ENCODE measurements at regions not wholly inside any gene's neighbourhood (a gene's known extent, or its start where the extent isn't known, plus 50 kb on each side); places are given as distances from the start of the nearest gene placed in this dataset.

- no peaks in the 10 kb centered on the region for H3K9me3 ChIP-seq (ENCODE audit: control insufficient read depth, insufficient read depth, low read length)
- H3K27me3 ChIP-seq (ENCODE audit: control insufficient read depth, insufficient read depth, low read length), result no peaks in the 10 kb centered on the region
- 50% methylated on average over 6 of the region's 8 CpGs for WGBS (ENCODE audit: insufficient coverage)
- H3K4me1 ChIP-seq (ENCODE audit: control insufficient read depth, insufficient read depth, low read length), result no peaks in the 10 kb centered on the region
- no peak overlapping the region for H3K4me3 ChIP-seq (ENCODE audit: low read depth, low read length)
- no peak overlapping the region for H3K27ac ChIP-seq (ENCODE audit: low read depth, low read length)
- DNase-seq (ENCODE audit: low read depth in 4 of 6, low spot score in 6 of 6), result peak in 1 of 6 donors; percentile 8
- no peaks in the 10 kb centered on the region for H3K36me3 ChIP-seq (ENCODE audit: control insufficient read depth, insufficient read depth, low read length)
Measured at GRCh38 chr13:90427322-90428272, 919.9 kb upstream of the MIR17HG start.

GRCh38 chr13:90428522-90429210, 918.8 kb upstream of the MIR17HG start:
- WGBS (ENCODE audit: insufficient coverage), result 90% methylated on average over 6 of the region's 12 CpGs

GRCh38 chr13:90430127-90430526, 917.4 kb upstream of the MIR17HG start:
- WGBS (ENCODE audit: insufficient coverage), result no CpG with 5 or more reads among the region's 2 CpGs
- no peak for DNase-seq (ENCODE audit: low read depth in 4 of 6, low spot score in 6 of 6)
- no peaks in the 10 kb centered on the region for H3K36me3 ChIP-seq (ENCODE audit: control insufficient read depth, insufficient read depth, low read length)
- H3K27ac ChIP-seq (ENCODE audit: low read depth, low read length), result no peak overlapping the region
- H3K27me3 ChIP-seq (ENCODE audit: control insufficient read depth, insufficient read depth, low read length), result no peaks in the 10 kb centered on the region
- H3K9me3 ChIP-seq (ENCODE audit: control insufficient read depth, insufficient read depth, low read length), result no peaks in the 10 kb centered on the region
- no peak overlapping the region for H3K4me3 ChIP-seq (ENCODE audit: low read depth, low read length)
- no peaks in the 10 kb centered on the region for H3K4me1 ChIP-seq (ENCODE audit: control insufficient read depth, insufficient read depth, low read length)

More at GRCh38 chr13:90428522-90429210, 918.8 kb upstream of the MIR17HG start:
- H3K27me3 ChIP-seq (ENCODE audit: control insufficient read depth, insufficient read depth, low read length), result no peaks in the 10 kb centered on the region
- DNase-seq (ENCODE audit: low read depth in 4 of 6, low spot score in 6 of 6), result no peak
- H3K4me1 ChIP-seq (ENCODE audit: control insufficient read depth, insufficient read depth, low read length), result no peaks in the 10 kb centered on the region
- H3K27ac ChIP-seq (ENCODE audit: low read depth, low read length), result no peak overlapping the region
- H3K36me3 ChIP-seq (ENCODE audit: control insufficient read depth, insufficient read depth, low read length), result no peaks in the 10 kb centered on the region
- no peak overlapping the region for H3K4me3 ChIP-seq (ENCODE audit: low read depth, low read length)
- H3K9me3 ChIP-seq (ENCODE audit: control insufficient read depth, insufficient read depth, low read length), result no peaks in the 10 kb centered on the region

GRCh38 chr13:90436697-90437096, 910.8 kb upstream of the MIR17HG start:
- no peak for DNase-seq (ENCODE audit: low read depth in 4 of 6, low spot score in 6 of 6)
- no peak overlapping the region for H3K27ac ChIP-seq (ENCODE audit: low read depth, low read length)
- H3K36me3 ChIP-seq (ENCODE audit: control insufficient read depth, insufficient read depth, low read length), result no peaks in the 10 kb centered on the region
- no peaks in the 10 kb centered on the region for H3K9me3 ChIP-seq (ENCODE audit: control insufficient read depth, insufficient read depth, low read length)
- no peaks in the 10 kb centered on the region for H3K4me1 ChIP-seq (ENCODE audit: control insufficient read depth, insufficient read depth, low read length)
- H3K4me3 ChIP-seq (ENCODE audit: low read depth, low read length), result no peak overlapping the region
- no peaks in the 10 kb centered on the region for H3K27me3 ChIP-seq (ENCODE audit: control insufficient read depth, insufficient read depth, low read length)
- no CpG with 5 or more reads among the region's 4 CpGs for WGBS (ENCODE audit: insufficient coverage)

GRCh38 chr13:90438576-90438975, 908.9 kb upstream of the MIR17HG start:
- Histone ChIP-seq H3K36me3 (ENCODE audit: control insufficient read depth, insufficient read depth, low read length) (no peaks in the 10 kb centered on the region), H3K9me3 (ENCODE audit: control insufficient read depth, insufficient read depth, low read length) (no peaks in the 10 kb centered on the region), H3K27me3 (ENCODE audit: control insufficient read depth, insufficient read depth, low read length) (no peaks in the 10 kb centered on the region), H3K27ac (ENCODE audit: low read depth, low read length) (no peak overlapping the region), H3K4me3 (ENCODE audit: low read depth, low read length) (no peak overlapping the region), H3K4me1 (ENCODE audit: control insufficient read depth, insufficient read depth, low read length) (no peaks in the 10 kb centered on the region)
- no peak for DNase-seq (ENCODE audit: low read depth in 4 of 6, low spot score in 6 of 6)
- 80% methylated on average over 1 of the region's 3 CpGs for WGBS (ENCODE audit: insufficient coverage)

- Histone ChIP-seq H3K4me1 (ENCODE audit: control insufficient read depth, insufficient read depth, low read length) (no peaks in the 10 kb centered on the region), H3K27ac (ENCODE audit: low read depth, low read length) (no peak overlapping the region), H3K27me3 (ENCODE audit: control insufficient read depth, insufficient read depth, low read length) (no peaks in the 10 kb centered on the region), H3K36me3 (ENCODE audit: control insufficient read depth, insufficient read depth, low read length) (no peaks in the 10 kb centered on the region), H3K4me3 (ENCODE audit: low read depth, low read length) (no peak overlapping the region), H3K9me3 (ENCODE audit: control insufficient read depth, insufficient read depth, low read length) (no peaks in the 10 kb centered on the region)
- no peak for DNase-seq (ENCODE audit: low read depth in 4 of 6, low spot score in 6 of 6)
- WGBS (ENCODE audit: insufficient coverage), result no CpG with 5 or more reads among the region's 3 CpGs
Measured at GRCh38 chr13:90443268-90443667, 904.2 kb upstream of the MIR17HG start.

- no peaks in the 10 kb centered on the region for H3K27me3 ChIP-seq (ENCODE audit: control insufficient read depth, insufficient read depth, low read length)
- H3K4me3 ChIP-seq (ENCODE audit: low read depth, low read length), result no peak overlapping the region
- 90% methylated on average over 1 of the region's 1 CpG for WGBS (ENCODE audit: insufficient coverage)
- no peak for DNase-seq (ENCODE audit: low read depth in 4 of 6, low spot score in 6 of 6)
- no peaks in the 10 kb centered on the region for H3K36me3 ChIP-seq (ENCODE audit: control insufficient read depth, insufficient read depth, low read length)
- H3K4me1 ChIP-seq (ENCODE audit: control insufficient read depth, insufficient read depth, low read length), result no peaks in the 10 kb centered on the region
- no peak overlapping the region for H3K27ac ChIP-seq (ENCODE audit: low read depth, low read length)
- H3K9me3 ChIP-seq (ENCODE audit: control insufficient read depth, insufficient read depth, low read length), result no peaks in the 10 kb centered on the region
Measured at GRCh38 chr13:90444232-90444631, 903.3 kb upstream of the MIR17HG start.

GRCh38 chr13:90445179-90445578, 902.3 kb upstream of the MIR17HG start:
- Histone ChIP-seq H3K27me3 (ENCODE audit: control insufficient read depth, insufficient read depth, low read length) (no peaks in the 10 kb centered on the region), H3K4me1 (ENCODE audit: control insufficient read depth, insufficient read depth, low read length) (no peaks in the 10 kb centered on the region), H3K9me3 (ENCODE audit: control insufficient read depth, insufficient read depth, low read length) (no peaks in the 10 kb centered on the region), H3K36me3 (ENCODE audit: control insufficient read depth, insufficient read depth, low read length) (no peaks in the 10 kb centered on the region), H3K27ac (ENCODE audit: low read depth, low read length) (no peak overlapping the region), H3K4me3 (ENCODE audit: low read depth, low read length) (no peak overlapping the region)
- WGBS (ENCODE audit: insufficient coverage), result 88% methylated on average over 1 of the region's 2 CpGs
- peak in 1 of 6 donors; percentile 12 for DNase-seq (ENCODE audit: low read depth in 4 of 6, low spot score in 6 of 6)

GRCh38 chr13:90447034-90447733, 900.3 kb upstream of the MIR17HG start:
- no peaks in the 10 kb centered on the region for H3K36me3 ChIP-seq (ENCODE audit: control insufficient read depth, insufficient read depth, low read length)
- no peak for DNase-seq (ENCODE audit: low read depth in 4 of 6, low spot score in 6 of 6)
- H3K27me3 ChIP-seq (ENCODE audit: control insufficient read depth, insufficient read depth, low read length), result no peaks in the 10 kb centered on the region
- no peaks in the 10 kb centered on the region for H3K4me1 ChIP-seq (ENCODE audit: control insufficient read depth, insufficient read depth, low read length)
- WGBS (ENCODE audit: insufficient coverage), result no CpG with 5 or more reads among the region's 2 CpGs
- H3K9me3 ChIP-seq (ENCODE audit: control insufficient read depth, insufficient read depth, low read length), result no peaks in the 10 kb centered on the region
- no peak overlapping the region for H3K4me3 ChIP-seq (ENCODE audit: low read depth, low read length)
- H3K27ac ChIP-seq (ENCODE audit: low read depth, low read length), result no peak overlapping the region

Measured in spinal cord (tissue), 9 donors.